ENCODE measurements at regions not wholly inside any gene's neighbourhood (a gene's known extent, or its start where the extent isn't known, plus 50 kb on each side); places are given as distances from the start of the nearest gene placed in this dataset.

DNA sequence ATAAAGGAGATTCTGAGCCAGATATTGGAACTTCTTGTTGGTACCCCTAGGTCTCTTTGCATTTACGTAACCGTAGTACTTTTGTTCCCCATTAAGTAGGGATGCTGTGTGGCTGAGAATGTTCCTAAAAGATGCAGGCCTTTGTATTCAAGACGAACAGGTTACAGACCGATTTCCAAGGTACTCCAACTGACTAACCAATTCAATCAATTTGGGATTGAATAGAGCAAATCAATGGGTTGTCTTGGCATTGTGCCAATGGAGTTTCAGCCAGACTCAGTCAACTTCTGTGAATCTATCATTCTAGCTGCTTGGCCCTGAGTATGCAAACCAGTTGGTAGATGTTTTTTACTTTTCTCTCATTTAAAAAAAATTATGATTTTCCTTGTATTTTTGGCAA lies 347.3 kb upstream of the NPVF start:
- in situ Hi-C loops (cut with MboI; ENCODE audit: low sequenced_read_pairs, unreplicated experiment), result loop anchor here (10.0 kb wide), 1 partner anchor 279 kb away; no protein-coding TSS in a partner anchor
- no peak for DNase-seq (ENCODE audit: low spot score)
- TF ChIP-seq, protein P1, sequence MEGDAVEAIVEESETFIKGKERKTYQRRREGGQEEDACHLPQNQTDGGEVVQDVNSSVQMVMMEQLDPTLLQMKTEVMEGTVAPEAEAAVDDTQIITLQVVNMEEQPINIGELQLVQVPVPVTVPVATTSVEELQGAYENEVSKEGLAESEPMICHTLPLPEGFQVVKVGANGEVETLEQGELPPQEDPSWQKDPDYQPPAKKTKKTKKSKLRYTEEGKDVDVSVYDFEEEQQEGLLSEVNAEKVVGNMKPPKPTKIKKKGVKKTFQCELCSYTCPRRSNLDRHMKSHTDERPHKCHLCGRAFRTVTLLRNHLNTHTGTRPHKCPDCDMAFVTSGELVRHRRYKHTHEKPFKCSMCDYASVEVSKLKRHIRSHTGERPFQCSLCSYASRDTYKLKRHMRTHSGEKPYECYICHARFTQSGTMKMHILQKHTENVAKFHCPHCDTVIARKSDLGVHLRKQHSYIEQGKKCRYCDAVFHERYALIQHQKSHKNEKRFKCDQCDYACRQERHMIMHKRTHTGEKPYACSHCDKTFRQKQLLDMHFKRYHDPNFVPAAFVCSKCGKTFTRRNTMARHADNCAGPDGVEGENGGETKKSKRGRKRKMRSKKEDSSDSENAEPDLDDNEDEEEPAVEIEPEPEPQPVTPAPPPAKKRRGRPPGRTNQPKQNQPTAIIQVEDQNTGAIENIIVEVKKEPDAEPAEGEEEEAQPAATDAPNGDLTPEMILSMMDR (IDR thresholded peaks at IDR 0.05; ENCODE audit: borderline replicate concordance, control extremely low read depth, extremely low read depth, insufficient read depth, missing control alignments), result no peak

GRCh38 chr7:25578991-25579777 lies 350.9 kb upstream of the NPVF start:
- TF ChIP-seq, protein P1 (IDR thresholded peaks at IDR 0.05; ENCODE audit: borderline replicate concordance, control extremely low read depth, extremely low read depth, insufficient read depth, missing control alignments), result no peak
- DNase-seq (ENCODE audit: low spot score), result no peak
- in situ Hi-C loops (cut with MboI; ENCODE audit: low sequenced_read_pairs, unreplicated experiment), result loop anchor here (10.0 kb wide), 1 partner anchor 276 kb away; no protein-coding TSS in a partner anchor

- TF ChIP-seq, protein P1 (IDR thresholded peaks at IDR 0.05; ENCODE audit: borderline replicate concordance, control extremely low read depth, extremely low read depth, insufficient read depth, missing control alignments), result no peak
- DNase-seq (ENCODE audit: low spot score), result no peak
- in situ Hi-C loops (cut with MboI; ENCODE audit: low sequenced_read_pairs, unreplicated experiment), result loop anchor here (10.0 kb wide), 1 partner anchor 275 kb away; no protein-coding TSS in a partner anchor
Observed at GRCh38 chr7:25579778-25580075, 351.4 kb upstream of the NPVF start.

DNA sequence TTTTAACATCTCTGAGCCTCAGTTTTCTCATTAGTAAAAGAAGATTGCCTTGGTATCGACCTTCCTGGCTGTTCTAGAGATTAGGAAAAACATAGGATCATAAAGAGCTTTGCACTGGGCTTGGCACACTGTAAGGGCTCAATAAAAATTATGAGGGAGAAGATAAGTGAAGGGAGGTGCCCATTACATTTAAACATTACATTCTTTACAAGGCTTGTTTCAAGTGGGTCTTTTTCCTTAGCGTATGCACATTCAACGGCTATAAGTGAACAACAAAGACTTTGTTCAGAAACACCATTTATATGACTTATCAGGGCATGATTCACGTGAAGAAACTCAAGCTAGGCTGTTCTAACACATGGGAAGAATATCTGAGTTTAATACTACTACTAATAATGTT lies 351.9 kb upstream of the NPVF start:
- DNase-seq (ENCODE audit: low spot score), result no peak
- in situ Hi-C loops (cut with MboI; ENCODE audit: low sequenced_read_pairs, unreplicated experiment), result no loop called here
- TF ChIP-seq, protein P1 (IDR thresholded peaks at IDR 0.05; ENCODE audit: borderline replicate concordance, control extremely low read depth, extremely low read depth, insufficient read depth, missing control alignments), result no peak

DNA sequence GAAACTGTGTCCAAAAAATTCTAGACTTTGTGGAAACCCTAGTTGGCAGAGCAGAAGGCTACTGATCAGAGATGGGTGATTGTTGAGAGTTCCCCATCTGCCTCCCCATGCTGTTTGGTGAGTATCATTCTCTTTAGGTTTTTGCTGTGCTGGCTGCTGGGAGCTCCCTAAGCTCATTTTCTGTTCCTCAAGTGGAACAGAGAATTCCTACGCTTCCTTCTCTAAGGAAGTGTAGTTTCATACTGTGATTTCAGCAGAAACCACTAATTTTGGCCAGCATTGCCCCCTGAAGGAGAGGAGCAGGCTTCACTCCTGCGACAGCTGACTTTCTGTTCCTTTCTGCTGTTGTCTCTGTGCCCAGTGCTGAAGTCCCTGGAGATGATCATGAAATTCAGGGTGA lies 355.3 kb upstream of the NPVF start:
- no peak for DNase-seq (ENCODE audit: low spot score)
- TF ChIP-seq, protein P1 (IDR thresholded peaks at IDR 0.05; ENCODE audit: borderline replicate concordance, control extremely low read depth, extremely low read depth, insufficient read depth, missing control alignments), result no peak
- in situ Hi-C loops (cut with MboI; ENCODE audit: low sequenced_read_pairs, unreplicated experiment), result no loop called here

- in situ Hi-C loops (cut with MboI; ENCODE audit: low sequenced_read_pairs, unreplicated experiment), result no loop called here
- no peak for DNase-seq (ENCODE audit: low spot score)
- TF ChIP-seq, protein P1 (IDR thresholded peaks at IDR 0.05; ENCODE audit: borderline replicate concordance, control extremely low read depth, extremely low read depth, insufficient read depth, missing control alignments), result no peak
Observed at GRCh38 chr7:25584112-25584938, 356.0 kb upstream of the NPVF start.
